Mesenchymal stem cell (in vitro differentiated cells and primary cell): ENCODE measurements at regions not wholly inside any gene's neighbourhood (a gene's known extent, or its start where the extent isn't known, plus 50 kb on each side); places are given as distances from the start of the nearest gene placed in this dataset.
"Not testable (repeated sequence)": the region's sequence is repeated elsewhere in the genome, so short reads cannot be mapped to it uniquely, and the experiment has no call there.

ENCODE experiments used
- DNase-seq: peaks from one replicate; pipeline ENCODE4 v3.0.0-alpha.2; 2013
- H2AFZ ChIP-seq: one replicate; pipeline ENCODE4 v1.6.1; 2013; ENCODE audit warnings: low read depth, mild to moderate bottlenecking, control low read depth, inconsistent platforms, low read length, moderate library complexity
- H2AK5ac ChIP-seq: 2 replicates; pipeline ENCODE4 v1.6.1; 2013; ENCODE audit warnings: low read length, moderate library complexity, mild to moderate bottlenecking, inconsistent platforms; ENCODE audit not compliant: severe bottlenecking
- H2BK120ac ChIP-seq: one replicate; pipeline ENCODE4 v1.6.1; 2013; ENCODE audit warnings: low read depth, mild to moderate bottlenecking, inconsistent platforms, low read length, moderate library complexity
- H2BK12ac ChIP-seq, 2 experiments: one replicate each; pipeline ENCODE4 v1.6.1; 2013; ENCODE audit warnings: inconsistent platforms in 2 of 2, low read length in 2 of 2, mild to moderate bottlenecking in 2 of 2, moderate library complexity in 2 of 2, control low read depth in 1 of 2
- H2BK15ac ChIP-seq: one replicate; pipeline ENCODE4 v1.6.1; 2013; ENCODE audit warnings: mild to moderate bottlenecking, low read depth, inconsistent platforms; ENCODE audit not compliant: poor library complexity, severe bottlenecking
- H2BK5ac ChIP-seq: 2 replicates; pipeline ENCODE4 v1.6.1; 2013; ENCODE audit warnings: low read depth, mild to moderate bottlenecking, low read length, control low read depth, inconsistent platforms; ENCODE audit not compliant: poor library complexity, severe bottlenecking
- H3K14ac ChIP-seq, 2 experiments: one replicate each; pipeline ENCODE4 v1.6.1; 2013; ENCODE audit warnings: inconsistent platforms in 2 of 2, low read length in 2 of 2, control low read depth in 1 of 2, mild to moderate bottlenecking in 1 of 2, moderate library complexity in 1 of 2
- H3K18ac ChIP-seq, 2 experiments: one replicate each; pipeline ENCODE4 v1.6.1; 2013; ENCODE audit warnings: inconsistent platforms in 2 of 2, low read length in 2 of 2, control low read depth in 1 of 2, low read depth in 1 of 2, mild to moderate bottlenecking in 1 of 2
- H3K23ac ChIP-seq, 2 experiments: one replicate each; pipeline ENCODE4 v1.6.1; 2013; ENCODE audit warnings: inconsistent platforms in 2 of 2, low read length in 2 of 2, mild to moderate bottlenecking in 2 of 2, moderate library complexity in 2 of 2, control low read depth in 1 of 2
- H3K27ac ChIP-seq: 2 replicates; pipeline ENCODE4 v1.5.1; 2013; ENCODE audit warnings: mild to moderate bottlenecking, moderate library complexity, low read length, control low read depth, inconsistent platforms; ENCODE audit not compliant: poor library complexity, severe bottlenecking
- H3K27me3 ChIP-seq, 2 experiments: 2 replicates each; pipeline versions ENCODE4 v1.6.1 to v1.7.0; 2013; ENCODE audit warnings: low read length in 2 of 2, mild to moderate bottlenecking in 2 of 2, moderate library complexity in 2 of 2, control low read depth in 1 of 2, inconsistent platforms in 1 of 2; ENCODE audit not compliant: control insufficient read depth in 1 of 2, insufficient read depth in 1 of 2
- H3K36me3 ChIP-seq, 2 experiments: 2 replicates each; pipeline versions ENCODE4 v1.6.1 to v1.7.0; 2013; ENCODE audit warnings: low read length in 2 of 2, control low read depth in 1 of 2, inconsistent platforms in 1 of 2, low read depth in 1 of 2, mild to moderate bottlenecking in 1 of 2; ENCODE audit not compliant: insufficient read depth in 2 of 2, control insufficient read depth in 1 of 2
- H3K4ac ChIP-seq, 2 experiments: one replicate each; pipeline ENCODE4 v1.6.1; 2013; ENCODE audit warnings: inconsistent platforms in 2 of 2, low read length in 2 of 2, mild to moderate bottlenecking in 2 of 2, moderate library complexity in 2 of 2, control low read depth in 1 of 2, low read depth in 1 of 2
- H3K4me1 ChIP-seq: 2 replicates; pipeline ENCODE4 v1.6.1; 2013; ENCODE audit warnings: low read depth, low read length, control low read depth; ENCODE audit not compliant: control insufficient read depth, insufficient read depth
- H3K4me2 ChIP-seq: 2 replicates; pipeline ENCODE4 v1.6.1; 2013; ENCODE audit warnings: low read length, mild to moderate bottlenecking, inconsistent platforms; ENCODE audit not compliant: poor library complexity, severe bottlenecking
- H3K4me3 ChIP-seq, 2 experiments: 2 replicates each; pipeline versions ENCODE4 v1.5.1 to v1.7.0; 2013; ENCODE audit warnings: low read length in 2 of 2, mild to moderate bottlenecking in 2 of 2, control low read depth in 1 of 2, low read depth in 1 of 2; ENCODE audit not compliant: insufficient read depth in 1 of 2
- H3K79me1 ChIP-seq: replicated peaks from 2 replicates; pipeline ENCODE4 v1.6.1; 2013; ENCODE audit warnings: mild to moderate bottlenecking, control low read depth, low read length, inconsistent platforms; ENCODE audit not compliant: poor library complexity, severe bottlenecking
- H3K9ac ChIP-seq: 2 replicates; pipeline ENCODE4 v1.7.0; 2013; ENCODE audit warnings: mild to moderate bottlenecking, low read length, moderate library complexity
- H3K9me3 ChIP-seq: 2 replicates; pipeline ENCODE4 v1.7.0; 2013; ENCODE audit warnings: mild to moderate bottlenecking, low read length; ENCODE audit not compliant: control insufficient read depth
- H4K8ac ChIP-seq: one replicate; pipeline ENCODE4 v1.6.1; 2013; ENCODE audit warnings: inconsistent platforms, mild to moderate bottlenecking, low read length, moderate library complexity
- H4K91ac ChIP-seq: one replicate; pipeline ENCODE4 v1.6.1; 2013; ENCODE audit warnings: mild to moderate bottlenecking, low read length, inconsistent platforms
- WGBS: methylation state at CpG from one replicate; pipeline ENCODE4 v1.1.7; 2013; ENCODE audit warnings: mixed read lengths; 5-methylcytosine and 5-hydroxymethylcytosine counted together

GRCh38 chr2:91521944-91522343 lies 2830.5 kb downstream of the RPIA start:
- not testable (repeated sequence) for H2AK5ac ChIP-seq, H3K79me1 ChIP-seq, H3K9me3 ChIP-seq, H4K8ac ChIP-seq, H2BK15ac ChIP-seq, H3K23ac ChIP-seq, H2BK5ac ChIP-seq, H2AFZ ChIP-seq, H3K4me3 ChIP-seq, H3K27ac ChIP-seq, H2BK12ac ChIP-seq, H3K14ac ChIP-seq, H3K9ac ChIP-seq, H3K4me2 ChIP-seq, H2BK120ac ChIP-seq, H4K91ac ChIP-seq, H3K4me1 ChIP-seq, DNase-seq, H3K27me3 ChIP-seq, H3K4ac ChIP-seq, H3K36me3 ChIP-seq, H3K18ac ChIP-seq
- WGBS: 40% methylated on average over 1 of the region's 4 CpGs

GRCh38 chr2:91522877-91523276 lies 2831.4 kb downstream of the RPIA start:
- H3K36me3 ChIP-seq, H2AK5ac ChIP-seq, H3K27ac ChIP-seq, H3K4me2 ChIP-seq, H2BK15ac ChIP-seq, H3K4ac ChIP-seq, H2BK5ac ChIP-seq, H3K9ac ChIP-seq, H3K79me1 ChIP-seq, H3K18ac ChIP-seq, H4K91ac ChIP-seq, H3K9me3 ChIP-seq, H3K27me3 ChIP-seq, H3K4me3 ChIP-seq, H2BK12ac ChIP-seq, H2BK120ac ChIP-seq, H4K8ac ChIP-seq, DNase-seq, H3K4me1 ChIP-seq, H3K14ac ChIP-seq, H3K23ac ChIP-seq, H2AFZ ChIP-seq: not testable (repeated sequence)
- WGBS: no CpG with 5 or more reads among the region's 5 CpGs

GRCh38 chr2:91523751-91524150 lies 2832.3 kb downstream of the RPIA start:
- H4K8ac ChIP-seq, H2AFZ ChIP-seq, H2BK5ac ChIP-seq, DNase-seq, H2BK12ac ChIP-seq, H3K36me3 ChIP-seq, H3K4ac ChIP-seq, H3K14ac ChIP-seq, H3K23ac ChIP-seq, H3K4me1 ChIP-seq, H3K4me3 ChIP-seq, H3K27ac ChIP-seq, H4K91ac ChIP-seq, H2BK120ac ChIP-seq, H3K9ac ChIP-seq, H3K9me3 ChIP-seq, H3K27me3 ChIP-seq, H3K79me1 ChIP-seq, H3K4me2 ChIP-seq, H3K18ac ChIP-seq, H2BK15ac ChIP-seq, H2AK5ac ChIP-seq: not testable (repeated sequence)
- WGBS: no CpG with 5 or more reads among the region's 3 CpGs

GRCh38 chr2:91525587-91525986 lies 2834.1 kb downstream of the RPIA start:
- H3K14ac ChIP-seq, H2BK120ac ChIP-seq, H3K27ac ChIP-seq, DNase-seq, H3K79me1 ChIP-seq, H3K4me2 ChIP-seq, H3K27me3 ChIP-seq, H2BK5ac ChIP-seq, H3K9ac ChIP-seq, H4K8ac ChIP-seq, H3K18ac ChIP-seq, H2BK15ac ChIP-seq, H2BK12ac ChIP-seq, H2AFZ ChIP-seq, H3K4me1 ChIP-seq, H3K4me3 ChIP-seq, H3K36me3 ChIP-seq, H3K9me3 ChIP-seq, H3K23ac ChIP-seq, H2AK5ac ChIP-seq, H4K91ac ChIP-seq, H3K4ac ChIP-seq: not testable (repeated sequence)
- WGBS: no CpG with 5 or more reads among the region's 2 CpGs
